ENCODE measurements at regions not wholly inside any gene's neighbourhood (a gene's known extent, or its start where the extent isn't known, plus 50 kb on each side); places are given as distances from the start of the nearest gene placed in this dataset.

- 81 to 87% methylated on average over 9 to 11 of the region's 11 CpGs for WGBS, 2 donors
- H3K27ac ChIP-seq = no peak overlapping the region
- DNase-seq = no peak
- TF ChIP-seq CTCF (IDR thresholded peaks at IDR 0.05) (no peak), POLR2A (IDR thresholded peaks at IDR 0.05) (no peak)
- intact Hi-C loops (cut with DNase I) = no loop called here
- no peaks in the 10 kb centered on the region for H3K36me3 ChIP-seq
- H3K27me3 ChIP-seq = no peaks in the 10 kb centered on the region
- H3K4me1 ChIP-seq = no peaks in the 10 kb centered on the region
- no peak overlapping the region for H3K4me3 ChIP-seq (replicated peaks in 1 of 3)
- H3K9me3 ChIP-seq = no peaks in the 10 kb centered on the region
Observed at GRCh38 chr10:131775833-131776232, 125.0 kb upstream of the PPP2R2D start.

GRCh38 chr10:131776496-131776895 is 124.3 kb upstream of the PPP2R2D start:
- H3K4me3 ChIP-seq (replicated peaks in 1 of 3) = no peak overlapping the region
- H3K36me3 ChIP-seq = no peaks in the 10 kb centered on the region
- intact Hi-C loops (cut with DNase I) = no loop called here
- no peaks in the 10 kb centered on the region for H3K9me3 ChIP-seq
- H3K4me1 ChIP-seq = no peaks in the 10 kb centered on the region
- 78 to 85% methylated on average over 11 of the region's 11 CpGs for WGBS, 2 donors
- no peak for DNase-seq
- no peak overlapping the region for H3K27ac ChIP-seq
- H3K27me3 ChIP-seq = no peaks in the 10 kb centered on the region
- TF ChIP-seq POLR2A (IDR thresholded peaks at IDR 0.05) (no peak), CTCF (IDR thresholded peaks at IDR 0.05) (no peak)

GRCh38 chr10:131777162-131777561 is 123.6 kb upstream of the PPP2R2D start:
- H3K4me1 ChIP-seq = no peaks in the 10 kb centered on the region
- no peaks in the 10 kb centered on the region for H3K36me3 ChIP-seq
- H3K27me3 ChIP-seq = no peaks in the 10 kb centered on the region
- WGBS, 2 donors = 94 to 95% methylated on average over 5 of the region's 5 CpGs
- intact Hi-C loops (cut with DNase I) = no loop called here
- H3K27ac ChIP-seq = no peak overlapping the region
- no peaks in the 10 kb centered on the region for H3K9me3 ChIP-seq
- no peak for TF ChIP-seq POLR2A (IDR thresholded peaks at IDR 0.05)
- no peak for TF ChIP-seq CTCF (IDR thresholded peaks at IDR 0.05)
- no peak overlapping the region for H3K4me3 ChIP-seq (replicated peaks in 1 of 3)
- no peak for DNase-seq

GRCh38 chr10:131777921-131778320 is 122.9 kb upstream of the PPP2R2D start:
- 94 to 95% methylated on average over 2 of the region's 2 CpGs for WGBS, 2 donors
- Histone ChIP-seq H3K4me1 (no peaks in the 10 kb centered on the region), H3K4me3 (replicated peaks in 1 of 3) (no peak overlapping the region), H3K27me3 (no peaks in the 10 kb centered on the region), H3K36me3 (no peaks in the 10 kb centered on the region), H3K27ac (no peak overlapping the region), H3K9me3 (no peaks in the 10 kb centered on the region)
- no peak for TF ChIP-seq CTCF (IDR thresholded peaks at IDR 0.05)
- TF ChIP-seq POLR2A (IDR thresholded peaks at IDR 0.05) = no peak
- no peak for DNase-seq
- intact Hi-C loops (cut with DNase I) = no loop called here

- H3K36me3 ChIP-seq = no peaks in the 10 kb centered on the region
- no peaks in the 10 kb centered on the region for H3K27me3 ChIP-seq
- DNase-seq = no peak
- H3K27ac ChIP-seq = no peak overlapping the region
- no peaks in the 10 kb centered on the region for H3K4me1 ChIP-seq
- intact Hi-C loops (cut with DNase I) = no loop called here
- H3K9me3 ChIP-seq = no peaks in the 10 kb centered on the region
- 87% methylated on average over 9 of the region's 9 CpGs; no CpG with 5 or more reads in 1 of the 2 donors for WGBS, 2 donors
- no peak overlapping the region for H3K4me3 ChIP-seq (replicated peaks in 1 of 3)
- no peak for TF ChIP-seq CTCF (IDR thresholded peaks at IDR 0.05)
- no peak for TF ChIP-seq POLR2A (IDR thresholded peaks at IDR 0.05)
Observed at GRCh38 chr10:131778385-131778784, 122.4 kb upstream of the PPP2R2D start.

Data from thyroid gland (tissue), 4 donors.